ENCODE measurements at regions not wholly inside any gene's neighbourhood (a gene's known extent, or its start where the extent isn't known, plus 50 kb on each side); places are given as distances from the start of the nearest gene placed in this dataset.

DNA sequence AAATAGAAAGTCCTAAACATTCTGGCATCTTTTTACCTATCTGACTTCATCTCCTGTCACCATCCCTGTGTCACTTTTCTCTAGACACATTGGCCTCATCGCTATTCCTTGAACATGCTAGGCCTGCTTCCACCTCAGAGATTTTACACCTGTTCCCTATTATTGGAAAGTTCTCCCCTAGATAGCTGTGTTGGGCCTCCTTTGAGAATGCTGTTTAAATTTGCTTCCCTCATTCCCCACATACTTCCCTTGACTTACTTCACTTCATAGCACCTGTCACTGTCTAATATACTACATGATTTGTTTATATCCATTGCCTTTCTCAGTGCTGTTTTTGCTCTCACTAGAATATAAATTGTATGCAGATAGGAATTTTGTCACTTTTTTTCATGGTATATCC, 317.0 kb upstream of the GCFC2 start:
- DNase-seq (ENCODE audit: low spot score): no peak
- H3K4me3 ChIP-seq (replicated peaks in 1 of 3; ENCODE audit: insufficient read depth in 1 of 3, low read depth in 2 of 3, low read length in 3 of 3): no peak overlapping the region
- no peak overlapping the region for H3K9ac ChIP-seq (ENCODE audit: insufficient read depth, low read depth, low read length)
- H4K20me1 ChIP-seq (ENCODE audit: insufficient read depth, low read length): no peaks in the 10 kb centered on the region
- ChIA-PET POLR2A (no interaction called here), CTCF (ENCODE audit: low intra/inter-chr PET ratio, low total read pairs) (no interaction called here)
- in situ Hi-C loops (cut with HindIII; ENCODE audit: extremely low pct_ligation_motif_present, low pct_unique_long_range_greater_than_20kb) (no loop called here), intact Hi-C loops (cut with micrococcal nuclease; ENCODE audit: unreplicated experiment) (no loop called here)
- no peaks in the 10 kb centered on the region for H3K4me1 ChIP-seq (ENCODE audit: insufficient read depth, low read length)
- H2AFZ ChIP-seq (ENCODE audit: low read length): no peak overlapping the region
- no peak for TF ChIP-seq SMARCC2 (IDR thresholded peaks at IDR 0.05)
- TF ChIP-seq, protein P1, sequence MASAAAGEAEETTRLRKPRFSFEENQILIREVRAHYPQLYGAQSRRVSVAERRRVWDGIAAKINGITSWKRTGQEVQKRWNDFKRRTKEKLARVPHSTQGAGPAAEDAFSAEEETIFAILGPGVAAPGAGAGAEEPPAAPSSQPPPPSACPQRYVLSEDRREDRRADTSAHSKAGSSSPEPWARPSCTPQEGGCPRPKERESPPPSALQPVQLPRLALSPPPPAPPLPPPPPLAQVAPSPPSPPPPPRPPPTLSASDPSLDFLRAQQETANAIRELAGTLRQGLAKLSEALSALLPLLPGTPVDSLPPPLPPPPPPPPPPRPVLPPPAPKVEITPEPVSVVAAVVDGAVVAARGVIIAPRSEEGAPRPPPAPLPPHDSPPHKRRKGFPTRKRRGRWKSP (CRISPR knock-in tag; IDR thresholded peaks at IDR 0.05): no peak
- TF ChIP-seq ZSCAN20 (CRISPR knock-in tag; IDR thresholded peaks at IDR 0.05; ENCODE audit: borderline replicate concordance): no peak
- TF ChIP-seq, protein P2, sequence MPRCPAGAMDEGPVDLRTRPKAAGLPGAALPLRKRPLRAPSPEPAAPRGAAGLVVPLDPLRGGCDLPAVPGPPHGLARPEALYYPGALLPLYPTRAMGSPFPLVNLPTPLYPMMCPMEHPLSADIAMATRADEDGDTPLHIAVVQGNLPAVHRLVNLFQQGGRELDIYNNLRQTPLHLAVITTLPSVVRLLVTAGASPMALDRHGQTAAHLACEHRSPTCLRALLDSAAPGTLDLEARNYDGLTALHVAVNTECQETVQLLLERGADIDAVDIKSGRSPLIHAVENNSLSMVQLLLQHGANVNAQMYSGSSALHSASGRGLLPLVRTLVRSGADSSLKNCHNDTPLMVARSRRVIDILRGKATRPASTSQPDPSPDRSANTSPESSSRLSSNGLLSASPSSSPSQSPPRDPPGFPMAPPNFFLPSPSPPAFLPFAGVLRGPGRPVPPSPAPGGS (CRISPR knock-in tag; IDR thresholded peaks at IDR 0.05): no peak
- no peak for TF ChIP-seq SRSF9 (IDR thresholded peaks at IDR 0.05; ENCODE audit: borderline replicate concordance, insufficient read depth, low read depth, low read length, poor library complexity, severe bottlenecking)
- no peak for TF ChIP-seq ZSCAN25 (CRISPR knock-in tag; IDR thresholded peaks at IDR 0.05)
- TF ChIP-seq, protein P3, sequence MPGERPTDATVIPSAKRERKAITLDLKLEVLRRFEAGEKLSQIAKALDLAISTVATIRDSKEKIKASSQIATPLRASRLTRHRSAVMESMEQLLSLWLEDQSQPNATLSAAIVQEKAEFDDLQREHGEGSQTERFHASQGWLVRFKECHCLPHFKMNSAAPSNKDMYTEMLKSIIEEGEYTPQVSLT (CRISPR knock-in tag; IDR thresholded peaks at IDR 0.05; ENCODE audit: borderline replicate concordance, low read depth): no peak
- no peak for TF ChIP-seq ZNF747 (CRISPR knock-in tag; IDR thresholded peaks at IDR 0.05; ENCODE audit: borderline replicate concordance)
- TF ChIP-seq YEATS2 (CRISPR knock-in tag; IDR thresholded peaks at IDR 0.05; ENCODE audit: borderline replicate concordance): no peak
- TF ChIP-seq MIER3 (CRISPR knock-in tag; IDR thresholded peaks at IDR 0.05; ENCODE audit: borderline replicate concordance): no peak
- TF ChIP-seq, protein P4, sequence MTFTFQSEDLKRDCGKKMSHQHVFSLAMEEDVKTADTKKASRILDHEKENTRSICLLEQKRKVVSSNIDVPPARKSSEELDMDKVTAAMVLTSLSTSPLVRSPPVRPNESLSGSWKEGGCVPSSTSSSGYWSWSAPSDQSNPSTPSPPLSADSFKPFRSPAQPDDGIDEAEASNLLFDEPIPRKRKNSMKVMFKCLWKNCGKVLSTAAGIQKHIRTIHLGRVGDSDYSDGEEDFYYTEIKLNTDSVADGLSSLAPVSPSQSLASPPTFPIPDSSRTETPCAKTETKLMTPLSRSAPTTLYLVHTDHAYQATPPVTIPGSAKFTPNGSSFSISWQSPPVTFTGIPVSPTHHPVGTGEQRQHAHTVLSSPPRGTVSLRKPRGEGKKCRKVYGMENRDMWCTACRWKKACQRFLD (CRISPR knock-in tag; IDR thresholded peaks at IDR 0.05; ENCODE audit: borderline replicate concordance): no peak
- no peaks in the 10 kb centered on the region for H3K36me3 ChIP-seq (replicated peaks in 1 of 2; ENCODE audit: control insufficient read depth in 1 of 2, insufficient read depth in 2 of 2, low read length in 2 of 2)
- no peak for FAIRE-seq
- no peak overlapping the region for H3K4me2 ChIP-seq (ENCODE audit: low read depth, low read length)
- H3K79me2 ChIP-seq (ENCODE audit: insufficient read depth, low read length): no peaks in the 10 kb centered on the region
- no peak for ATAC-seq
- no peaks in the 10 kb centered on the region for H3K27me3 ChIP-seq (ENCODE audit: control insufficient read depth in 1 of 2, insufficient read depth in 2 of 2, low read length in 2 of 2)
- H3K27ac ChIP-seq (ENCODE audit: extremely low read length, insufficient read depth, low read length): no peak overlapping the region
- WGBS (ENCODE audit: low lambda C conversion rate): 49% methylated on average over 1 of the region's 1 CpG
- no TSS peak for BruUV-seq (replicated peaks)
- peaks cover 4% of the 10 kb centered on the region; the same call in 1 of the 2 replicates for H3K9me3 ChIP-seq (ENCODE audit: low read length)
